SK-N-SH (cell line): ENCODE measurements at regions not wholly inside any gene's neighbourhood (a gene's known extent, or its start where the extent isn't known, plus 50 kb on each side); places are given as distances from the start of the nearest gene placed in this dataset.

Experiments used
- CTCF ChIP-seq: fragments of 200-600 bp; sonication (generic); IDR thresholded peaks from 2 replicates; pipeline ENCODE4 v1.6.1; 2017; ENCODE audit warnings: antibody characterized with exemption, mild to moderate bottlenecking, moderate library complexity
- ELF1 ChIP-seq: IDR thresholded peaks from 2 replicates; pipeline ENCODE4 v1.4.0; 2012
- FOXJ3 ChIP-seq: sonication (generic); formaldehyde crosslinking; IDR thresholded peaks from 2 replicates; pipeline ENCODE4 v1.5.1; 2020; ENCODE audit warnings: mild to moderate bottlenecking, missing genetic modification reagents
- RAD21 ChIP-seq: IDR thresholded peaks from 2 replicates; pipeline ENCODE4 v1.6.1; 2012; ENCODE audit warnings: mild to moderate bottlenecking, low read length
- TF ChIP-seq, protein P1 (sequence below): IDR thresholded peaks from 2 replicates; pipeline ENCODE4 v1.6.1; 2012; ENCODE audit warnings: mild to moderate bottlenecking, low read depth, low read length, moderate library complexity

DNA sequence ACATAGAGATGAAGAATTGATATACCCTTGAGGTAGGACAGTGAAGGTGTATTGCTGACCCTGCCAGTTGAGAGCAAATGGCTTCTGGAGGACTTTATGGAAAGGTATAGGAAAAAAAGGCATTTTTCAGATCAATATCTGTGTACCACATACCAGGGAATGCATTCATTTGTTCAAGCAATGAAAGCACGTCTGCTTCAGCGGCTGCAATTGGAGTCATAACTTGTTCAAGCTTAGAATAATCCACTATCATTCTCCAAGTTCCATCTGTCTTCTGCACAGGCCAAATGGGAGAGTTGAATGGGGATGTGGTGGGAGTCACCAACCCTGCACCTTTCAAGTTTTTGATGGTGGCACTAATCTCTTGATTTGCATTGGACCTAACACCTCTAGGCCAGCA is 249.6 kb upstream of the PTER start:
- TF ChIP-seq RAD21 (no peak), CTCF (no peak), ELF1 (no peak), FOXJ3 (CRISPR knock-in tag) (no peak)
- TF ChIP-seq, protein P1, sequence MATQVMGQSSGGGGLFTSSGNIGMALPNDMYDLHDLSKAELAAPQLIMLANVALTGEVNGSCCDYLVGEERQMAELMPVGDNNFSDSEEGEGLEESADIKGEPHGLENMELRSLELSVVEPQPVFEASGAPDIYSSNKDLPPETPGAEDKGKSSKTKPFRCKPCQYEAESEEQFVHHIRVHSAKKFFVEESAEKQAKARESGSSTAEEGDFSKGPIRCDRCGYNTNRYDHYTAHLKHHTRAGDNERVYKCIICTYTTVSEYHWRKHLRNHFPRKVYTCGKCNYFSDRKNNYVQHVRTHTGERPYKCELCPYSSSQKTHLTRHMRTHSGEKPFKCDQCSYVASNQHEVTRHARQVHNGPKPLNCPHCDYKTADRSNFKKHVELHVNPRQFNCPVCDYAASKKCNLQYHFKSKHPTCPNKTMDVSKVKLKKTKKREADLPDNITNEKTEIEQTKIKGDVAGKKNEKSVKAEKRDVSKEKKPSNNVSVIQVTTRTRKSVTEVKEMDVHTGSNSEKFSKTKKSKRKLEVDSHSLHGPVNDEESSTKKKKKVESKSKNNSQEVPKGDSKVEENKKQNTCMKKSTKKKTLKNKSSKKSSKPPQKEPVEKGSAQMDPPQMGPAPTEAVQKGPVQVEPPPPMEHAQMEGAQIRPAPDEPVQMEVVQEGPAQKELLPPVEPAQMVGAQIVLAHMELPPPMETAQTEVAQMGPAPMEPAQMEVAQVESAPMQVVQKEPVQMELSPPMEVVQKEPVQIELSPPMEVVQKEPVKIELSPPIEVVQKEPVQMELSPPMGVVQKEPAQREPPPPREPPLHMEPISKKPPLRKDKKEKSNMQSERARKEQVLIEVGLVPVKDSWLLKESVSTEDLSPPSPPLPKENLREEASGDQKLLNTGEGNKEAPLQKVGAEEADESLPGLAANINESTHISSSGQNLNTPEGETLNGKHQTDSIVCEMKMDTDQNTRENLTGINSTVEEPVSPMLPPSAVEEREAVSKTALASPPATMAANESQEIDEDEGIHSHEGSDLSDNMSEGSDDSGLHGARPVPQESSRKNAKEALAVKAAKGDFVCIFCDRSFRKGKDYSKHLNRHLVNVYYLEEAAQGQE: no peak
